HCT116 (cell line): ENCODE measurements at regions not wholly inside any gene's neighbourhood (a gene's known extent, or its start where the extent isn't known, plus 50 kb on each side); places are given as distances from the start of the nearest gene placed in this dataset.

ENCODE experiments used
- ATAC-seq: fragments of 200-7000 bp; cut with Tn5 transposase; 2 replicates; pipeline ENCODE4 v1.9.1; 2020; ENCODE audit warnings: mild to moderate bottlenecking, moderate library complexity
- BruUV-seq: library from RNA; stranded (reverse); fragments of 400-500 nt; replicated peaks from 2 replicates; lab custom pipeline; 2021; lab: Mats Ljungman, UMichigan
- CTCF ChIA-PET: fragments of 300-600 bp; sonication (Branson Sonifier 250); formaldehyde crosslinking; loops from one replicate; lab custom pipeline; 2021; ENCODE audit warnings: antibody characterized with exemption; lab: Charles Lee
- POLR2A ChIA-PET: fragments of 300-600, 350-600 bp; sonication (Branson Sonifier 250); formaldehyde crosslinking; loops from one replicate; lab custom pipeline; 2021; ENCODE audit warnings: antibody characterized with exemption; lab: Charles Lee
- RAD21 ChIA-PET, 2 experiments: fragments of 300-600 bp; sonication (Branson Sonifier 250); formaldehyde crosslinking; loops; one replicate each; lab custom pipeline; 2023; ENCODE audit warnings: low total read pairs in 2 of 2; ENCODE audit not compliant: uncharacterized antibody in 2 of 2, unreplicated experiment in 2 of 2, low non-redundant PET in 1 of 2; lab: Charles Lee
- DNase-seq: peaks from one replicate; pipeline ENCODE4 v3.0.0-alpha.2; 2010; ENCODE audit warnings: low read depth, low spot score
- H2AFZ ChIP-seq: fragments of 200-600 bp; shearing (Covaris generic), sonication (generic); 2 replicates; pipeline ENCODE4 v1.6.1; 2017; ENCODE audit warnings: low read depth, mixed run types, mixed read lengths, antibody characterized with exemption, low read length; ENCODE audit not compliant: poor library complexity, severe bottlenecking
- H3K27ac ChIP-seq: 2 replicates; pipeline ENCODE4 v1.5.1; 2012; ENCODE audit warnings: low read depth, low read length
- H3K27me3 ChIP-seq: fragments of 200-600 bp; sonication (generic); 2 replicates; pipeline ENCODE4 v1.6.1; 2016; ENCODE audit warnings: mixed run types, low read length, mixed read lengths; ENCODE audit not compliant: insufficient read depth
- H3K36me3 ChIP-seq, 2 experiments: fragments of 200-500 bp in 1 of 2; fragments of 200-600 bp in 1 of 2; sonication (Bioruptor generic) in 1 of 2; sonication (generic) in 1 of 2; 2 replicates each; pipeline versions ENCODE4 v1.5.1 to v1.6.1; 2014 to 2016; ENCODE audit warnings: low read length in 2 of 2, inconsistent platforms in 1 of 2, mixed read lengths in 1 of 2, mixed run types in 1 of 2; ENCODE audit not compliant: insufficient read depth in 2 of 2, control insufficient read depth in 1 of 2
- H3K4me1 ChIP-seq, 2 experiments: fragments of 200-600 bp in 1 of 2; sonication (generic) in 1 of 2; 2 replicates each; pipeline versions ENCODE4 v1.5.1 to v1.6.1; 2012 to 2017; ENCODE audit warnings: low read length in 2 of 2, inconsistent platforms in 1 of 2, mild to moderate bottlenecking in 1 of 2, mixed read lengths in 1 of 2, mixed run types in 1 of 2, moderate library complexity in 1 of 2; ENCODE audit not compliant: insufficient read depth in 2 of 2, control insufficient read depth in 1 of 2
- H3K4me2 ChIP-seq: fragments of 200-600 bp; sonication (generic); 2 replicates; pipeline ENCODE4 v1.6.1; 2017; ENCODE audit warnings: mixed run types, low read length, mixed read lengths
- H3K4me3 ChIP-seq, 2 experiments: fragments of 200-600 bp in 1 of 2; sonication (generic) in 1 of 2; replicated peaks in 1 of 2; 2 replicates each; pipeline ENCODE4 v1.5.1; 2011 to 2016; ENCODE audit warnings: low read length in 2 of 2, control low read depth in 1 of 2, low read depth in 1 of 2, mild to moderate bottlenecking in 1 of 2, mixed read lengths in 1 of 2, mixed run types in 1 of 2
- H3K79me2 ChIP-seq: fragments of 200-600 bp; sonication (generic); 2 replicates; pipeline ENCODE4 v1.6.1; 2017; ENCODE audit warnings: mild to moderate bottlenecking, mixed run types, low read length, moderate library complexity, mixed read lengths; ENCODE audit not compliant: insufficient read depth
- H3K9ac ChIP-seq: fragments of 200-600 bp; sonication (generic); 2 replicates; pipeline ENCODE4 v1.6.1; 2016; ENCODE audit warnings: low read length, mixed read lengths
- H3K9me2 ChIP-seq: fragments of 200-600 bp; sonication (generic), shearing (Covaris generic); 2 replicates; pipeline ENCODE4 v1.6.1; 2017; ENCODE audit warnings: mixed run types, mild to moderate bottlenecking, moderate library complexity; ENCODE audit not compliant: insufficient read depth
- H3K9me3 ChIP-seq, 2 experiments: fragments of 200-500 bp in 1 of 2; fragments of 200-600 bp in 1 of 2; sonication (Bioruptor generic) in 1 of 2; sonication (generic) in 1 of 2; 2 replicates each; pipeline ENCODE4 v1.6.1; 2014 to 2017; ENCODE audit warnings: low read length in 2 of 2, mixed read lengths in 2 of 2, inconsistent platforms in 1 of 2, low read depth in 1 of 2, mild to moderate bottlenecking in 1 of 2, mixed run types in 1 of 2, moderate library complexity in 1 of 2; ENCODE audit not compliant: control insufficient read depth in 1 of 2, insufficient read depth in 1 of 2
- H4K20me1 ChIP-seq: fragments of 200-600 bp; sonication (generic), shearing (Covaris generic); 2 replicates; pipeline ENCODE4 v1.6.1; 2017; ENCODE audit warnings: mixed run types, mild to moderate bottlenecking, moderate library complexity; ENCODE audit not compliant: insufficient read depth
- CBX3 ChIP-seq: IDR thresholded peaks from 2 replicates; pipeline ENCODE4 v1.6.1; 2012; ENCODE audit warnings: low read depth
- CEBPB ChIP-seq: IDR thresholded peaks from 2 replicates; pipeline ENCODE4 v1.6.1; 2012; ENCODE audit warnings: low read depth
- ELF1 ChIP-seq: IDR thresholded peaks from 2 replicates; pipeline ENCODE4 v1.6.1; 2012; ENCODE audit warnings: low read depth, borderline replicate concordance
- EZH2 ChIP-seq: fragments of 200-600 bp; sonication (generic); IDR thresholded peaks from 2 replicates; pipeline ENCODE4 v1.6.1; 2017; ENCODE audit warnings: antibody characterized with exemption, mixed run types
- EZH2phosphoT487 ChIP-seq: fragments of 200-600 bp; IDR thresholded peaks from 2 replicates; pipeline ENCODE4 v1.6.1; 2018; ENCODE audit warnings: antibody characterized with exemption, borderline replicate concordance
- FOSL1 ChIP-seq: IDR thresholded peaks from 2 replicates; pipeline ENCODE4 v1.6.1; 2012; ENCODE audit warnings: low read depth
- JUND ChIP-seq: IDR thresholded peaks from 2 replicates; pipeline ENCODE4 v1.6.1; 2012
- POLR2AphosphoS5 ChIP-seq: IDR thresholded peaks from 2 replicates; pipeline ENCODE4 v1.6.1; 2011; ENCODE audit warnings: mild to moderate bottlenecking, low read depth, low read length, moderate library complexity
- SIN3A ChIP-seq: IDR thresholded peaks from 2 replicates; pipeline ENCODE4 v1.6.1; 2012; ENCODE audit warnings: low read depth
- TCF7L2 ChIP-seq: IDR thresholded peaks from 2 replicates; pipeline ENCODE4 v1.7.0; 2011; ENCODE audit warnings: borderline replicate concordance, inconsistent platforms; ENCODE audit not compliant: insufficient read depth, insufficient read length; ENCODE audit errors: extremely low read depth
- YY1 ChIP-seq: IDR thresholded peaks from 2 replicates; pipeline ENCODE4 v1.6.1; 2011; ENCODE audit warnings: low read length, low read depth, moderate library complexity, mild to moderate bottlenecking; ENCODE audit not compliant: insufficient replicate concordance; ENCODE audit errors: extremely low read depth
- ZFX ChIP-seq: fragments of 450-650 bp; IDR thresholded peaks from 2 replicates; pipeline ENCODE4 v1.6.1; 2017
- intact Hi-C: fragments of 100-400 bp; cut with micrococcal nuclease; formaldehyde crosslinking; loops from 2 replicates; pipeline ENCODE4 v1.10.0; 2022
- TF ChIP-seq, protein P1 (sequence below): IDR thresholded peaks from 2 replicates; pipeline ENCODE4 v1.6.1; 2012
- TF ChIP-seq, protein P2 (sequence below), 3 experiments: fragments of 200-600 bp in 1 of 3; sonication (generic) in 1 of 3; IDR thresholded peaks in 2 of 3; conservative IDR thresholded peaks in 1 of 3; 2 replicates each; pipeline ENCODE4 v1.5.1; 2012 to 2017; ENCODE audit warnings: low read depth in 2 of 3, low read length in 2 of 3, antibody characterized with exemption in 1 of 3, borderline replicate concordance in 1 of 3, control low read depth in 1 of 3, mild to moderate bottlenecking in 1 of 3, mixed read lengths in 1 of 3, mixed run types in 1 of 3, moderate library complexity in 1 of 3; ENCODE audit not compliant: insufficient read depth in 1 of 3
- TF ChIP-seq, protein P3 (sequence below): IDR thresholded peaks from 2 replicates; pipeline ENCODE4 v1.6.1; 2012; ENCODE audit warnings: low read depth

DNA sequence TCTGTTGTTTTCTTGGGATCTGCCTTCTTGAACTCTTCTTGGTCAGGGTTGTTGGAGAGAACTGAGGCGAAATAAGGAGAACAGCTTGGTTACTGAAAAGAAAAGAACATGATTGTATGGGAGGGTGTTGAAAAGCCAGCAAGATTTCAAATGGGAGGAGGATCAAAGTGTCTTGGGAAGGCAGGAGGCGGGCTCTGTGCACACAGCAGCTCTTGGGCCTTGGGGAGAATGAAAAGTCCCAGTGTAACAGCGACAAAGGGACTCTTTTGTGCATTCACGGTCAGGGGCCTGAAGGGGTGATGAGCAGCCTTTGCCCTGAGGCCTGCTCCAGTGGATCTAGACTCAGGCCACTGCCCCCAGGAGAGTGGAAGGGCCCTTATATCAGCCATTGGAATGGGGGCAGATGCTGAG, 135.4 kb downstream of the ADAMTS15 start:
- CTCF ChIA-PET = no interaction called here
- no peak overlapping the region for H3K4me3 ChIP-seq
- H3K9me3 ChIP-seq = no peaks in the 10 kb centered on the region
- H3K9ac ChIP-seq = no peak overlapping the region
- no peak overlapping the region for H3K4me2 ChIP-seq
- TF ChIP-seq YY1 = no peak
- TF ChIP-seq CEBPB = no peak
- TF ChIP-seq CBX3 = no peak
- TF ChIP-seq, protein P1, sequence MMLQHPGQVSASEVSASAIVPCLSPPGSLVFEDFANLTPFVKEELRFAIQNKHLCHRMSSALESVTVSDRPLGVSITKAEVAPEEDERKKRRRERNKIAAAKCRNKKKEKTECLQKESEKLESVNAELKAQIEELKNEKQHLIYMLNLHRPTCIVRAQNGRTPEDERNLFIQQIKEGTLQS = no peak
- TF ChIP-seq TCF7L2 = no peak
- TF ChIP-seq SIN3A = no peak
- TF ChIP-seq ZFX = no peak
- TF ChIP-seq JUND = no peak
- no peak for TF ChIP-seq EZH2
- TF ChIP-seq ELF1 = no peak
- TF ChIP-seq, all 23 proteins: peak for 0
- no peaks in the 10 kb centered on the region for H3K9me2 ChIP-seq
- H2AFZ ChIP-seq = no peak overlapping the region
- POLR2A ChIA-PET = no interaction called here
- H3K27me3 ChIP-seq = no peaks in the 10 kb centered on the region
- no peaks in the 10 kb centered on the region for H3K36me3 ChIP-seq
- no TSS peak for BruUV-seq
- intact Hi-C loops = no loop called here
- no peak overlapping the region for H3K27ac ChIP-seq
- ATAC-seq (no peak), DNase-seq (no peak)
- RAD21 ChIA-PET = no interaction called here
- no peaks in the 10 kb centered on the region for H4K20me1 ChIP-seq
- no peaks in the 10 kb centered on the region for H3K79me2 ChIP-seq
- H3K4me1 ChIP-seq = peaks cover 0 to 14% of the 10 kb centered on the region in 2 experiments; a peak in 2 of 4 replicates

DNA sequence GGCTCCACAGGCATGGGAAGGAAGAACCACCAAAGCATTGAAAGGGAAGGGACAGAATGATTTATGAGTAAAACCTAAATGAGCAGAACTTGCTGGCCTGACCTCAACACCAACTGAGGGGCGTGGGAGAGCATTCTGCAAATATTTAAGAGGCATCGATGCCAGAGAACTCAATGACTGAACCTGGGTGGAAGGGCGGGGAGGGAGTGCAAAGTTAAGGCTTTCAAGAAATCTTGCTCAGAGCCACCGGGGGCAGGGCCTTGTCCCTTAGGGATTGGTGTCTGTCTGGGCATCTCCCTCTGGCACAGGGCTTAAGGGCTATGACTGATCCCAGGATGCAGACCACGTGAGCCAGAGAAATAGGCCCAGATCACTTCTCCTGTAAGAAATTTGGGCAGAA, 137.1 kb downstream of the ADAMTS15 start:
- CTCF ChIA-PET = no interaction called here
- no peaks in the 10 kb centered on the region for H3K27me3 ChIP-seq
- TF ChIP-seq, protein P2, sequence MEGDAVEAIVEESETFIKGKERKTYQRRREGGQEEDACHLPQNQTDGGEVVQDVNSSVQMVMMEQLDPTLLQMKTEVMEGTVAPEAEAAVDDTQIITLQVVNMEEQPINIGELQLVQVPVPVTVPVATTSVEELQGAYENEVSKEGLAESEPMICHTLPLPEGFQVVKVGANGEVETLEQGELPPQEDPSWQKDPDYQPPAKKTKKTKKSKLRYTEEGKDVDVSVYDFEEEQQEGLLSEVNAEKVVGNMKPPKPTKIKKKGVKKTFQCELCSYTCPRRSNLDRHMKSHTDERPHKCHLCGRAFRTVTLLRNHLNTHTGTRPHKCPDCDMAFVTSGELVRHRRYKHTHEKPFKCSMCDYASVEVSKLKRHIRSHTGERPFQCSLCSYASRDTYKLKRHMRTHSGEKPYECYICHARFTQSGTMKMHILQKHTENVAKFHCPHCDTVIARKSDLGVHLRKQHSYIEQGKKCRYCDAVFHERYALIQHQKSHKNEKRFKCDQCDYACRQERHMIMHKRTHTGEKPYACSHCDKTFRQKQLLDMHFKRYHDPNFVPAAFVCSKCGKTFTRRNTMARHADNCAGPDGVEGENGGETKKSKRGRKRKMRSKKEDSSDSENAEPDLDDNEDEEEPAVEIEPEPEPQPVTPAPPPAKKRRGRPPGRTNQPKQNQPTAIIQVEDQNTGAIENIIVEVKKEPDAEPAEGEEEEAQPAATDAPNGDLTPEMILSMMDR (IDR thresholded peaks at IDR 0.05 in 2 of 3, conservative IDR thresholded peaks at IDR 0.05 in 1 of 3; ENCODE audit: borderline replicate concordance in 1 of 3, insufficient read depth in 1 of 3, low read depth in 2 of 3, low read length in 2 of 3) = no peak
- TF ChIP-seq CBX3 (no peak), EZH2phosphoT487 (no peak), ELF1 (no peak), POLR2AphosphoS5 (no peak), YY1 (no peak), TCF7L2 (no peak), FOSL1 (no peak)
- TF ChIP-seq, protein P1 = no peak
- TF ChIP-seq, protein P3, sequence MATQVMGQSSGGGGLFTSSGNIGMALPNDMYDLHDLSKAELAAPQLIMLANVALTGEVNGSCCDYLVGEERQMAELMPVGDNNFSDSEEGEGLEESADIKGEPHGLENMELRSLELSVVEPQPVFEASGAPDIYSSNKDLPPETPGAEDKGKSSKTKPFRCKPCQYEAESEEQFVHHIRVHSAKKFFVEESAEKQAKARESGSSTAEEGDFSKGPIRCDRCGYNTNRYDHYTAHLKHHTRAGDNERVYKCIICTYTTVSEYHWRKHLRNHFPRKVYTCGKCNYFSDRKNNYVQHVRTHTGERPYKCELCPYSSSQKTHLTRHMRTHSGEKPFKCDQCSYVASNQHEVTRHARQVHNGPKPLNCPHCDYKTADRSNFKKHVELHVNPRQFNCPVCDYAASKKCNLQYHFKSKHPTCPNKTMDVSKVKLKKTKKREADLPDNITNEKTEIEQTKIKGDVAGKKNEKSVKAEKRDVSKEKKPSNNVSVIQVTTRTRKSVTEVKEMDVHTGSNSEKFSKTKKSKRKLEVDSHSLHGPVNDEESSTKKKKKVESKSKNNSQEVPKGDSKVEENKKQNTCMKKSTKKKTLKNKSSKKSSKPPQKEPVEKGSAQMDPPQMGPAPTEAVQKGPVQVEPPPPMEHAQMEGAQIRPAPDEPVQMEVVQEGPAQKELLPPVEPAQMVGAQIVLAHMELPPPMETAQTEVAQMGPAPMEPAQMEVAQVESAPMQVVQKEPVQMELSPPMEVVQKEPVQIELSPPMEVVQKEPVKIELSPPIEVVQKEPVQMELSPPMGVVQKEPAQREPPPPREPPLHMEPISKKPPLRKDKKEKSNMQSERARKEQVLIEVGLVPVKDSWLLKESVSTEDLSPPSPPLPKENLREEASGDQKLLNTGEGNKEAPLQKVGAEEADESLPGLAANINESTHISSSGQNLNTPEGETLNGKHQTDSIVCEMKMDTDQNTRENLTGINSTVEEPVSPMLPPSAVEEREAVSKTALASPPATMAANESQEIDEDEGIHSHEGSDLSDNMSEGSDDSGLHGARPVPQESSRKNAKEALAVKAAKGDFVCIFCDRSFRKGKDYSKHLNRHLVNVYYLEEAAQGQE = no peak
- TF ChIP-seq, all 23 proteins: peak for 0
- BruUV-seq = no TSS peak
- Histone ChIP-seq H2AFZ (no peak overlapping the region), H3K9ac (no peak overlapping the region), H3K4me2 (no peak overlapping the region), H3K9me2 (no peaks in the 10 kb centered on the region), H3K4me3 (no peak overlapping the region), H3K4me1 (peaks cover 0 to 7% of the 10 kb centered on the region in 2 experiments; a peak in 2 of 4 replicates), H3K36me3 (no peaks in the 10 kb centered on the region), H3K9me3 (no peaks in the 10 kb centered on the region), H4K20me1 (no peaks in the 10 kb centered on the region), H3K27ac (no peak overlapping the region), H3K79me2 (no peaks in the 10 kb centered on the region)
- DNase-seq (no peak), ATAC-seq (peak; percentile 55; the same call in 1 of the 2 replicates)
- intact Hi-C loops = no loop called here
- ChIA-PET RAD21 (no interaction called here), POLR2A (no interaction called here)
